ENCODE measurements at regions not wholly inside any gene's neighbourhood (a gene's known extent, or its start where the extent isn't known, plus 50 kb on each side); places are given as distances from the start of the nearest gene placed in this dataset.
"Not testable (repeated sequence)": the region's sequence is repeated elsewhere in the genome, so short reads cannot be mapped to it uniquely, and the experiment has no call there.

DNA sequence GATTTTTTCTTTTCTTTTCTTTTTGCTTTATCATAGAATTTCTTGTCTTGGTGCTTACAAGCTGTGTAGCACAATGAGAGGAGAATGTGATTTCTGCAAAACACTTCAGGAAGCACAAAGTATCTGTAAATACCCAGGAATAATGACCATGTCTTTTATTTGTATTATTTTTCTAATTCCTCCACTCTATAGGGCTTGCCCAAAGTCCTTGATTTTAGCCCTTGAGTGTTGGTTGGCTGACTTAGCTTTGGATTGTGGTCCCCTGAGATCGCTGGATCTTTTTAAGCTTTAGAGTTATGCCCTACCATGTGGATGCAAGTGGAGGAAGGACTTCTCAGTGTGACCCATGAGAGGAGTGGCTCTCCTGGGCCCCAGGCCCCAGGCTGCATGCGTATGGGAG, 52.2 kb downstream of the HOXC4 start:
- DNase-seq; CTCF ChIA-PET; H3K27ac ChIP-seq (ENCODE audit: low read depth, low read length); H3K27me3 ChIP-seq (ENCODE audit: control insufficient read depth in 2 of 2, insufficient read depth in 2 of 2, low read length in 2 of 2); H3K9me3 ChIP-seq (ENCODE audit: control insufficient read depth in 2 of 3, low read length in 3 of 3); H3K36me3 ChIP-seq (ENCODE audit: control insufficient read depth in 2 of 3, insufficient read depth in 3 of 3, low read length in 3 of 3); H3K9me3 Mint-ChIP-seq; H3K4me3 ChIP-seq (ENCODE audit: low read length); H3K4me1 ChIP-seq (ENCODE audit: control insufficient read depth in 2 of 2, insufficient read depth in 2 of 2, low read length in 2 of 2); H3K36me3 Mint-ChIP-seq; intact Hi-C loops (cut with micrococcal nuclease); POLR2A ChIA-PET; ATAC-seq; H3K27ac Mint-ChIP-seq; H3K4me1 Mint-ChIP-seq; H3K4me3 Mint-ChIP-seq: not testable (repeated sequence)
- peaks cover 52 to 78% (median 60%) of the 10 kb centered on the region in 5 donors for H3K27me3 Mint-ChIP-seq

DNA sequence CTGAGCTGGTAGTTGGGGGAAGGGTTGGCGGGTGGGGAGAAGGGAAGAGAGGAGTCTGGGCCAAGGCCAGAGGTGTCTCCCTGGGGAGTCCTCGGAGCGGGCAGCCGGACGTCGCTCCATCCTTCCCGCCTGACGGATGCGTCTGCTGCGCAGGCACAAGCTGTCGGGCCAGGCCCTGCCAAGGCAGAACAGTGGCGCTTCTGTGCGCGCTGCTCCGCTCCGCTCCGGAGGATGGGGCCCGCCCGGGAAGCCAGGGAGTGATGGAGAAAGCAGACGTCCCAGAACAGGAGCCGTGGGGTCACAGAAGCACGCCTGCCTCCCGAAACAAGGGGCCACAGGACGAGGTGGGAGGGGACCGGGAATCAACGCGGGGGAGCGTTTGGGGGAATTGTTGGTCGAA, 52.6 kb downstream of the HOXC4 start:
- H3K27ac Mint-ChIP-seq; DNase-seq; H3K36me3 Mint-ChIP-seq; H3K9me3 Mint-ChIP-seq; H3K4me1 Mint-ChIP-seq; H3K9me3 ChIP-seq (ENCODE audit: control insufficient read depth in 2 of 3, low read length in 3 of 3); intact Hi-C loops (cut with micrococcal nuclease); CTCF ChIA-PET; H3K4me1 ChIP-seq (ENCODE audit: control insufficient read depth in 2 of 2, insufficient read depth in 2 of 2, low read length in 2 of 2); ATAC-seq; H3K4me3 ChIP-seq (ENCODE audit: low read length); H3K27ac ChIP-seq (ENCODE audit: low read depth, low read length); H3K36me3 ChIP-seq (ENCODE audit: control insufficient read depth in 2 of 3, insufficient read depth in 3 of 3, low read length in 3 of 3); H3K4me3 Mint-ChIP-seq; POLR2A ChIA-PET; H3K27me3 ChIP-seq (ENCODE audit: control insufficient read depth in 2 of 2, insufficient read depth in 2 of 2, low read length in 2 of 2): not testable (repeated sequence)
- peaks cover 51 to 75% (median 60%) of the 10 kb centered on the region in 5 donors for H3K27me3 Mint-ChIP-seq

DNA sequence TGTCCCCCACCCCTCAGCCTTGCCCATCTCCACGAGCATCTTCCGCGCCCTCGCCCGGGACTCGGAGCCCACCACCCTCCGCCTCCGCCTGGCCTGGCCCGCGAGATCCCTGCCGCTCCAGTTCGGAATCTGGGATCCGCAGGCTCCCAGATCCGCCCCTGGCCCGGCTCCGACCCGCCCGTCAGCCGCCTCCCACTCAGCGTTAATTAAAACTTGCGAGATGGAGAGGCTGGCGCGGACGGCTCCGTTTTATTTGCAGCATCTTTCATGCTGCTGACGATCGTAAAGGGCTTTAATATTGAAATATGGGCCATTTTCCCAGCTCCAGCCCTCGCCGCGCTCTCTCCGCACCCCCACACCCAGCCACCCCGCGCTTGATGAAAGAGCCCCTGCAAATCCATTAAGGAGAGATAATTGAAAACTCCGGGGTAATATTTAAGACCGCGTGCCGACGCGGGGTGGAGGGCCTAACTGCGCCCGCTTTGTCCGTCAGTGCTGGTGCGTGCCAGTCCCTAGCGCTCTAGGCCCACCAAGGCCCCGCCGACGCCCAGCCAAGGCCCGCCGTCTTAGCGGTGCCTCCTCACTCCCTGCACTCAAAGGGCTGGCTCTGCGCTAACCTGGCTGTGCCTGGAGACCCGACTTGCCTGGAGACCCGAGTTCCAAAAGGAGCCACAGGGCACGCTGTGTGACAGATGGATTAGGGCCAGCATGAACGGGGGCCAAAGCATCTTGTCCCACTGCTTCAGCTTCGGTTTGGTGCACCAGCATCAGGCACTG, 53.4 kb downstream of the HOXC4 start:
- POLR2A ChIA-PET; intact Hi-C loops (cut with micrococcal nuclease); H3K4me1 Mint-ChIP-seq; H3K4me1 ChIP-seq (ENCODE audit: control insufficient read depth in 2 of 2, insufficient read depth in 2 of 2, low read length in 2 of 2); H3K9me3 ChIP-seq (ENCODE audit: control insufficient read depth in 2 of 3, low read length in 3 of 3); H3K27ac Mint-ChIP-seq; H3K4me3 ChIP-seq (ENCODE audit: low read length); H3K36me3 ChIP-seq (ENCODE audit: control insufficient read depth in 2 of 3, insufficient read depth in 3 of 3, low read length in 3 of 3); H3K9me3 Mint-ChIP-seq; ATAC-seq; H3K36me3 Mint-ChIP-seq; H3K27ac ChIP-seq (ENCODE audit: low read depth, low read length); DNase-seq; H3K27me3 ChIP-seq (ENCODE audit: control insufficient read depth in 2 of 2, insufficient read depth in 2 of 2, low read length in 2 of 2); CTCF ChIA-PET: not testable (repeated sequence)
- H3K27me3 Mint-ChIP-seq, result peaks cover 53 to 74% (median 61%) of the 10 kb centered on the region in 5 donors
- H3K4me3 Mint-ChIP-seq, result peak overlapping the region in 1 of 10 donors; percentile 19

- H3K27me3 Mint-ChIP-seq, result peaks cover 41 to 65% (median 45%) of the 10 kb centered on the region in 5 donors
- H3K9me3 ChIP-seq (ENCODE audit: control insufficient read depth in 2 of 3, low read length in 3 of 3); CTCF ChIA-PET; H3K27me3 ChIP-seq (ENCODE audit: control insufficient read depth in 2 of 2, insufficient read depth in 2 of 2, low read length in 2 of 2); intact Hi-C loops (cut with micrococcal nuclease); H3K36me3 ChIP-seq (ENCODE audit: control insufficient read depth in 2 of 3, insufficient read depth in 3 of 3, low read length in 3 of 3); H3K9me3 Mint-ChIP-seq; H3K27ac ChIP-seq (ENCODE audit: low read depth, low read length); H3K4me1 Mint-ChIP-seq; ATAC-seq; H3K4me3 ChIP-seq (ENCODE audit: low read length); H3K4me3 Mint-ChIP-seq; POLR2A ChIA-PET; DNase-seq; H3K4me1 ChIP-seq (ENCODE audit: control insufficient read depth in 2 of 2, insufficient read depth in 2 of 2, low read length in 2 of 2); H3K36me3 Mint-ChIP-seq; H3K27ac Mint-ChIP-seq: not testable (repeated sequence)
These were observed 58.7 kb downstream of the HOXC4 start for GRCh38 chr12:54112336-54112735.

DNA sequence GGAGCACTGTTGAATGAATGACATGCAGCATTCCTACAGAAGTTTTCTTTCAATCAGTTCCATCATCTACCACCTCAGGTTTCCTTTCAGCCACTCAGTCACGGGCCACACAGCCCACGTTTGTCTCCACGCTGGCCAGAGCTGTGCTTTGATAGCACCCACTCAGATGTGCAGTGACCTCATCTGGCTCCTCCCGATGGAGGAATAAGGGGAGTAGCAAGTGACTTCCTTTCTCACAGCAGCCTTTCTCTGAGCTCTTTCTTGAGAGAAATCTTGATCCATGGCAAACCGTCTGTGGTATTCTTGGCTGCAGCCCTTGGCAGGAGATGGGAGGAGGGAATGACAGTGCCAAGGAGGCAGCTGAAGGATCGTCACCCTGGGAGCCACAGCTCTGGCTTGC, 62.4 kb downstream of the HOXC4 start:
- peaks cover 29 to 73% (median 46%) of the 10 kb centered on the region in 5 donors for H3K27me3 Mint-ChIP-seq

GRCh38 chr12:54117392-54117791, 63.8 kb downstream of the HOXC4 start:
- ATAC-seq, result not testable (repeated sequence)
- peaks cover 31 to 74% (median 50%) of the 10 kb centered on the region in 5 donors for H3K27me3 Mint-ChIP-seq

More for the DNA sequence above, 62.4 kb downstream of the HOXC4 start:
- H3K4me3 ChIP-seq (ENCODE audit: low read length); H3K9me3 Mint-ChIP-seq; intact Hi-C loops (cut with micrococcal nuclease); DNase-seq; POLR2A ChIA-PET; H3K27ac ChIP-seq (ENCODE audit: low read depth, low read length); H3K9me3 ChIP-seq (ENCODE audit: control insufficient read depth in 2 of 3, low read length in 3 of 3); ATAC-seq; H3K4me1 ChIP-seq (ENCODE audit: control insufficient read depth in 2 of 2, insufficient read depth in 2 of 2, low read length in 2 of 2); CTCF ChIA-PET; H3K36me3 Mint-ChIP-seq; H3K27me3 ChIP-seq (ENCODE audit: control insufficient read depth in 2 of 2, insufficient read depth in 2 of 2, low read length in 2 of 2); H3K4me1 Mint-ChIP-seq; H3K27ac Mint-ChIP-seq; H3K36me3 ChIP-seq (ENCODE audit: control insufficient read depth in 2 of 3, insufficient read depth in 3 of 3, low read length in 3 of 3); H3K4me3 Mint-ChIP-seq: not testable (repeated sequence)

DNA sequence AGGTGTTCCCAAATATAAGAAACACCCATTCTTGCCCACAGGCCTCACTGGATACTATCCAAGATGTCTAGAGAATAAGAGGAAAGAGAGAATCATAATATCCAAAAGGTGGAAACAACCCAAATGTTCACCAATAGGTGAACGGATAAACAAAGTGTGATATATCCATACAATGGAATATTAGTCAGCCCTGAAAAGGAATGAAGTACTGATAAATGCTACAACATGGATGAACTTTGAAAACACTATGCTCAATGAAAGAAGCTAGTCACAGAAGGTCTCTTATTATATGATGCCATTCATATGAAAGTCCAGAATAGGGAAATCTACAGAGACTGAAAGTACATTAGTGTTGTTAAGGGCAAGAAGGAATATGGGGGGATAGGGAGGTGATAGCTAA, 65.4 kb downstream of the HOXC4 start:
- H3K9me3 ChIP-seq (ENCODE audit: control insufficient read depth in 2 of 3, low read length in 3 of 3); H3K27ac Mint-ChIP-seq; DNase-seq; intact Hi-C loops (cut with micrococcal nuclease); H3K4me3 ChIP-seq (ENCODE audit: low read length); POLR2A ChIA-PET; ATAC-seq; H3K4me3 Mint-ChIP-seq; H3K27ac ChIP-seq (ENCODE audit: low read depth, low read length); CTCF ChIA-PET; H3K4me1 Mint-ChIP-seq; H3K36me3 ChIP-seq (ENCODE audit: control insufficient read depth in 2 of 3, insufficient read depth in 3 of 3, low read length in 3 of 3); H3K36me3 Mint-ChIP-seq; H3K27me3 ChIP-seq (ENCODE audit: control insufficient read depth in 2 of 2, insufficient read depth in 2 of 2, low read length in 2 of 2); H3K4me1 ChIP-seq (ENCODE audit: control insufficient read depth in 2 of 2, insufficient read depth in 2 of 2, low read length in 2 of 2); H3K9me3 Mint-ChIP-seq: not testable (repeated sequence)
- peaks cover 44 to 83% (median 67%) of the 10 kb centered on the region in 5 donors for H3K27me3 Mint-ChIP-seq

More at GRCh38 chr12:54117392-54117791, 63.8 kb downstream of the HOXC4 start:
- CTCF ChIA-PET, result interaction anchor here (0.6 kb wide), 1 partner anchor 589 kb away, joined by 3 read pairs; no protein-coding TSS in a partner anchor
- H3K4me1 ChIP-seq (ENCODE audit: control insufficient read depth in 2 of 2, insufficient read depth in 2 of 2, low read length in 2 of 2); H3K36me3 Mint-ChIP-seq; H3K27me3 ChIP-seq (ENCODE audit: control insufficient read depth in 2 of 2, insufficient read depth in 2 of 2, low read length in 2 of 2); intact Hi-C loops (cut with micrococcal nuclease); H3K4me3 Mint-ChIP-seq; H3K4me3 ChIP-seq (ENCODE audit: low read length); H3K9me3 ChIP-seq (ENCODE audit: control insufficient read depth in 2 of 3, low read length in 3 of 3); DNase-seq; H3K27ac ChIP-seq (ENCODE audit: low read depth, low read length); H3K9me3 Mint-ChIP-seq; H3K27ac Mint-ChIP-seq; H3K4me1 Mint-ChIP-seq; POLR2A ChIA-PET; H3K36me3 ChIP-seq (ENCODE audit: control insufficient read depth in 2 of 3, insufficient read depth in 3 of 3, low read length in 3 of 3): not testable (repeated sequence)

Measured in naive thymus-derived CD4-positive, alpha-beta T cell (primary cell).